Lung (tissue), 11 donors: ENCODE measurements at regions not wholly inside any gene's neighbourhood (a gene's known extent, or its start where the extent isn't known, plus 50 kb on each side); places are given as distances from the start of the nearest gene placed in this dataset.

Source experiments
- ATAC-seq: fragments of 200-7000 bp; cut with Tn5 transposase; one replicate; pipeline ENCODE4 v1.9.1; 2020; ENCODE audit warnings: moderate number of reproducible peaks; ENCODE audit not compliant: insufficient read depth, low FRiP score
- DNase-seq, 3 donors: peaks; one replicate each; pipeline ENCODE4 v3.0.0-alpha.2; 2013 to 2017
- H3K27ac ChIP-seq, 2 donors: one replicate each; pipeline ENCODE4 v1.5.1; 2013; ENCODE audit warnings: mild to moderate bottlenecking in 2 of 2, moderate library complexity in 2 of 2, control low read depth in 1 of 2, inconsistent platforms in 1 of 2, low read depth in 1 of 2, low read length in 1 of 2
- H3K27me3 ChIP-seq, 3 donors: one replicate each; pipeline ENCODE4 v1.5.1; 2013; ENCODE audit warnings: low read length in 2 of 3; ENCODE audit not compliant: control insufficient read depth in 3 of 3, insufficient read depth in 3 of 3
- H3K36me3 ChIP-seq, 4 donors: one replicate each; pipeline ENCODE4 v1.5.1; 2013; ENCODE audit warnings: low read length in 4 of 4, mild to moderate bottlenecking in 1 of 4, moderate library complexity in 1 of 4; ENCODE audit not compliant: control insufficient read depth in 4 of 4, insufficient read depth in 4 of 4
- H3K4me1 ChIP-seq, 5 donors: one replicate each; pipeline ENCODE4 v1.5.1; 2013; ENCODE audit warnings: low read length in 5 of 5, mild to moderate bottlenecking in 2 of 5, moderate library complexity in 1 of 5; ENCODE audit not compliant: control insufficient read depth in 5 of 5, insufficient read depth in 5 of 5
- H3K4me3 ChIP-seq: one replicate; pipeline ENCODE4 v1.5.1; 2013; ENCODE audit warnings: mild to moderate bottlenecking, control low read depth, moderate library complexity
- H3K9ac ChIP-seq, 2 donors: one replicate each; pipeline ENCODE4 v1.5.1; 2013; ENCODE audit warnings: low read length in 2 of 2, control low read depth in 1 of 2; ENCODE audit not compliant: insufficient read depth in 1 of 2
- H3K9me3 ChIP-seq, 4 donors: one replicate each; pipeline ENCODE4 v1.5.1; 2013; ENCODE audit warnings: low read length in 3 of 4, mild to moderate bottlenecking in 1 of 4, moderate library complexity in 1 of 4; ENCODE audit not compliant: control insufficient read depth in 4 of 4, insufficient read depth in 3 of 4
- WGBS, 2 donors: extraction: QIAGEN DNeasy Blood & Tissue Kit; methylation state at CpG; one replicate each; pipeline ENCODE4 v1.1.7; 2013; 5-methylcytosine and 5-hydroxymethylcytosine counted together
- TF ChIP-seq, protein P1 (sequence below): IDR thresholded peaks from 2 replicates; pipeline ENCODE4 v1.5.1; 2012; ENCODE audit warnings: mild to moderate bottlenecking; ENCODE audit errors: control extremely low read depth, extremely low read depth
- donor health status: control.
- donor health status: control.
- donor health status: Bipolar disorder and iron deficiency.
- donor health status: healthy.
- donor health status: DM: yes; HTN: yes; CAD: no.

DNA sequence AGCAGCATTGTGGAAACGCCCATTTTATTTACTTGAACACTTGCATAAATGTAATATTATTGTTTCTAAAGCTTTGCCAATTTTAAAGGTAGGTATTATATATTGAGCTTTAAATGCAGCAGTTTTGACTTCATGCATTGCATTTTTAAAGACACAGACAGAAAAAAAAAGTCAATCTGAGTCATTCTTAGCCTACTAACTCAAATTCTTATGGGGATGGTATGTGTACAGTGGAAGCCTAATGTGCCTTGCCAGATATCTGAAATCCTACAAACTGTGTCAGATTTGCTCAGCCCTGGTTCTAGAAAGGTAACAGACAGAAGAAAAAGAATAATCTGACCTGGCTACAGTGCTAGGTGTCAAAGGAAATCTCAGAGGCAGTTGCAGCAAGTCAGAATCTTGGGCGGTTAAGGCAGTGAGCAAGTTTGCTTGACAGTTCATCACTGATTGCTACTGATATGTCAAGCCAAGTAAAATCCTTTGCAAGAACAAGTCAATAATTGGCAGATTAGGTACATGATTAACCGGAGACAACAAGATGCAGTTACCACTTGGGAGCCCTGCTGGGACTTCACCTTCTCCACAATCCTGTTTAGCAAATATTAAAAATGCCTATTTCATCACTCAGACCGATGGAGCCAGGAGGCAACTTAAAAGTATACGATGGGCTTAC lies 224.8 kb upstream of the WWC1 start:
- no peaks in the 10 kb centered on the region for H3K27me3 ChIP-seq
- H3K9me3 ChIP-seq: no peaks in the 10 kb centered on the region
- ATAC-seq (no peak), DNase-seq (no peak)
- no peaks in the 10 kb centered on the region for H3K36me3 ChIP-seq
- 71 to 76% methylated on average over 5 of the region's 5 CpGs for WGBS, 2 donors
- H3K4me3 ChIP-seq: no peak overlapping the region
- H3K4me1 ChIP-seq: peaks cover 0 to 13% (median 3%) of the 10 kb centered on the region in 5 donors
- H3K27ac ChIP-seq: no peak overlapping the region
- TF ChIP-seq, protein P1, sequence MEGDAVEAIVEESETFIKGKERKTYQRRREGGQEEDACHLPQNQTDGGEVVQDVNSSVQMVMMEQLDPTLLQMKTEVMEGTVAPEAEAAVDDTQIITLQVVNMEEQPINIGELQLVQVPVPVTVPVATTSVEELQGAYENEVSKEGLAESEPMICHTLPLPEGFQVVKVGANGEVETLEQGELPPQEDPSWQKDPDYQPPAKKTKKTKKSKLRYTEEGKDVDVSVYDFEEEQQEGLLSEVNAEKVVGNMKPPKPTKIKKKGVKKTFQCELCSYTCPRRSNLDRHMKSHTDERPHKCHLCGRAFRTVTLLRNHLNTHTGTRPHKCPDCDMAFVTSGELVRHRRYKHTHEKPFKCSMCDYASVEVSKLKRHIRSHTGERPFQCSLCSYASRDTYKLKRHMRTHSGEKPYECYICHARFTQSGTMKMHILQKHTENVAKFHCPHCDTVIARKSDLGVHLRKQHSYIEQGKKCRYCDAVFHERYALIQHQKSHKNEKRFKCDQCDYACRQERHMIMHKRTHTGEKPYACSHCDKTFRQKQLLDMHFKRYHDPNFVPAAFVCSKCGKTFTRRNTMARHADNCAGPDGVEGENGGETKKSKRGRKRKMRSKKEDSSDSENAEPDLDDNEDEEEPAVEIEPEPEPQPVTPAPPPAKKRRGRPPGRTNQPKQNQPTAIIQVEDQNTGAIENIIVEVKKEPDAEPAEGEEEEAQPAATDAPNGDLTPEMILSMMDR: no peak
- no peak overlapping the region for H3K9ac ChIP-seq

DNA sequence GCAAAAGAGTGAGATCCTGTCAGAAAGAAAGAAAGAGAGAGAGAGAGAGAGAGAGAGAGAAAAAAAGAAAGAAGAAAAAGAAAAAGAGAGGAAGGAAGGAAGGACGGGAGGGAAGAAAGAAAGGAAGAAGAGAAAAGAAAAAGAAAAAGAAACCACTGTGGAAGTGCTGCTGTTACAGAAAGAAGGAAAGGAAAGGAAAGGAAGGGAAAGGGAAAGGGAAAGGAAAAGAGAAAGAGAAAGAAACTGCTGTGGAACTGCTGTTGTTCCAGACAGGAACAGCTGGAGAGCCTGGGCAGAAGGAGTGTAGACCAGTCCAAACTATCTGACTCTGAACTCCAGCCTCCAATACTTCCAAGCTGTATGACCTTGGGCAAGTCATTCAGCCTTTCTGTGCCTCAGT lies 220.7 kb upstream of the WWC1 start:
- Histone ChIP-seq H3K27me3 (no peaks in the 10 kb centered on the region), H3K27ac (no peak overlapping the region), H3K4me1 (peaks cover 0 to 2% (median 0%) of the 10 kb centered on the region in 5 donors), H3K9ac (no peak overlapping the region), H3K4me3 (no peak overlapping the region), H3K9me3 (no peaks in the 10 kb centered on the region), H3K36me3 (no peaks in the 10 kb centered on the region)
- TF ChIP-seq, protein P1: no peak
- WGBS, 2 donors: 36 to 80% methylated on average over 1 of the region's 1 CpG
- DNase-seq: no peak
- ATAC-seq: no peak

DNA sequence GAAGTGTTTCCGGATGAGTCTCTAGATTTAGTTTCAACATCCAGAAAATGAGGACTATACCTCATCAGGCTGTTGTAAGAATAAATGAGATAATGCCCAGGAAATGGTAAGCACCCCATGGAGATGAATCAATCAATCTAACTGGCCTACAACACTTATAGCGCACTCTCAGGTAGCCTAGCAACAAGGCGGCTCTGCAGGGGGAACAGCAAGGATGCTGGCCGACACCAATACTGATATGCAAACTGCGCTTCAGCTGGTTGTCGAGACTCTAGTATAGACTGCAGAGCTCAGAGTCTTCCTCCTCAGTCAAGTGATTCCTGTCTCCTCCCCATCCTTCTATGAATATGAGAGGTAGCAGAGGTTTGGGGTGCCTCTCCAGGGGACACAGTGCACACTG lies 218.8 kb upstream of the WWC1 start:
- Histone ChIP-seq H3K9me3 (no peaks in the 10 kb centered on the region), H3K9ac (no peak overlapping the region), H3K36me3 (no peaks in the 10 kb centered on the region), H3K4me3 (no peak overlapping the region), H3K27ac (no peak overlapping the region), H3K4me1 (no peaks in the 10 kb centered on the region), H3K27me3 (no peaks in the 10 kb centered on the region)
- 87 to 95% methylated on average over 6 of the region's 6 CpGs for WGBS, 2 donors
- TF ChIP-seq, protein P1: no peak
- ATAC-seq (no peak), DNase-seq (no peak)

DNA sequence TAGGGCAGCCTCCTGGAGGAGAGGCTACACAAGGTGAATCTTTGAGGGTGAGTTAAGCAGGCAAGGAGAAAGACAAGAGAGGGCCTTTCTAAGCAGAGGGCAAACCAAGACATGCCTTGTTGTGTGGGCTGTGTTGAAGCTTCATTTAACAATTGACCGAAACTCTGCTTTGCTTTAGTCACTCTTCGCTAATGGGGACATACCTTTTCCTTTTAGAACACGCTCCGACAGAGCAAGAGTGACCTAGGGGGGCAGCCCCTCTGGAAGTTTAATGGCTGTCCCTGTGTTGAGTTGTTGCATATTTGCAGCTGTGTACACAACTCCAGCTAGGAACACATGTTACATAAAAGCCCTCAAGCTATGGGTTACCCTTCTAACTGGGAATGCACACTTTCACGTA lies 218.1 kb upstream of the WWC1 start:
- TF ChIP-seq, protein P1: no peak
- no peak overlapping the region for H3K27ac ChIP-seq
- H3K9me3 ChIP-seq: no peaks in the 10 kb centered on the region
- H3K9ac ChIP-seq: no peak overlapping the region
- no peaks in the 10 kb centered on the region for H3K36me3 ChIP-seq
- no peaks in the 10 kb centered on the region for H3K27me3 ChIP-seq
- no peak for ATAC-seq
- H3K4me3 ChIP-seq: no peak overlapping the region
- H3K4me1 ChIP-seq: no peaks in the 10 kb centered on the region
- 79 to 85% methylated on average over 5 of the region's 5 CpGs for WGBS, 2 donors
- no peak for DNase-seq
